SK-N-SH (cell line): ENCODE measurements at regions not wholly inside any gene's neighbourhood (a gene's known extent, or its start where the extent isn't known, plus 50 kb on each side); places are given as distances from the start of the nearest gene placed in this dataset.

ENCODE experiments used
- SIN3A ChIP-seq: IDR thresholded peaks from 2 replicates; pipeline ENCODE4 v1.6.1; 2012; ENCODE audit warnings: low read depth, mild to moderate bottlenecking, low read length, moderate library complexity, borderline replicate concordance
- USF2 ChIP-seq: fragments of 150-350 bp; IDR thresholded peaks from 2 replicates; pipeline ENCODE4 v1.6.1; 2017; ENCODE audit warnings: antibody characterized with exemption, low read length, low read depth, borderline replicate concordance

- TF ChIP-seq SIN3A (no peak), USF2 (no peak)
These were observed 232.1 kb downstream of the LMO4 start for GRCh38 chr1:87560601-87561360.
